H1 (cell line): ENCODE measurements at regions not wholly inside any gene's neighbourhood (a gene's known extent, or its start where the extent isn't known, plus 50 kb on each side); places are given as distances from the start of the nearest gene placed in this dataset.

Source experiments
- CTCF ChIA-PET: fragments of 300-600 bp; sonication (Branson Sonifier 250); formaldehyde crosslinking; loops from one replicate; lab custom pipeline; 2021; ENCODE audit not compliant: partially characterized antibody; lab: Charles Lee
- POLR2A ChIA-PET: fragments of 300-600 bp; sonication (Branson Sonifier 250); formaldehyde crosslinking; loops from one replicate; lab custom pipeline; 2021; ENCODE audit warnings: inconsistent platforms; ENCODE audit not compliant: partially characterized antibody; lab: Charles Lee
- DNase-seq, 2 experiments: peaks; one replicate each; pipeline versions ENCODE4 v3.0.0 to v3.0.0-alpha.2; 2010 to 2022; ENCODE audit warnings: low spot score in 2 of 2, low read depth in 1 of 2, mixed read lengths in 1 of 2
- FAIRE-seq: peaks from 2 replicates; lab custom pipeline; 2011; peaks lifted over from hg19 to GRCh38; lab: Jason Lieb, UNC
- H2AFZ ChIP-seq: 2 replicates; pipeline ENCODE4 v1.8.1; 2012; ENCODE audit warnings: low read length, inconsistent platforms
- H2AK5ac ChIP-seq: 2 replicates; pipeline ENCODE4 v1.6.1; 2013; ENCODE audit warnings: low read depth, low read length
- H2BK120ac ChIP-seq: replicated peaks from 2 replicates; pipeline ENCODE3; 2013; ENCODE audit warnings: low read depth, low read length, inconsistent platforms
- H2BK12ac ChIP-seq: 2 replicates; pipeline ENCODE4 v1.6.1; 2013; ENCODE audit warnings: low read depth, low read length
- H2BK15ac ChIP-seq: 2 replicates; pipeline ENCODE4 v1.6.1; 2013; ENCODE audit warnings: low read length
- H2BK20ac ChIP-seq: 2 replicates; pipeline ENCODE4 v1.6.1; 2013; ENCODE audit warnings: low read length
- H2BK5ac ChIP-seq: 2 replicates; pipeline ENCODE4 v1.6.1; 2013; ENCODE audit warnings: low read depth, low read length
- H3K14ac ChIP-seq: 2 replicates; pipeline ENCODE4 v1.6.1; 2013; ENCODE audit warnings: inconsistent platforms; ENCODE audit not compliant: insufficient read length
- H3K18ac ChIP-seq: 2 replicates; pipeline ENCODE4 v1.6.1; 2013; ENCODE audit warnings: low read length; ENCODE audit errors: extremely low read depth
- H3K23ac ChIP-seq: 2 replicates; pipeline ENCODE4 v1.6.1; 2013; ENCODE audit warnings: inconsistent platforms; ENCODE audit not compliant: insufficient read length
- H3K23me2 ChIP-seq: 2 replicates; pipeline ENCODE4 v1.6.1; 2013; ENCODE audit warnings: low read depth, low read length
- H3K27ac ChIP-seq: 2 replicates; pipeline ENCODE4 v1.6.1; 2011; ENCODE audit warnings: low read depth, low read length, inconsistent platforms
- H3K27me3 ChIP-seq, 4 experiments: replicated peaks in 1 of 4; 1 replicate in 1 of 4; 2 replicates in 3 of 4; pipeline versions ENCODE4 v1.6.1 to v1.8.1; 2011 to 2013; ENCODE audit warnings: low read length in 3 of 4, mild to moderate bottlenecking in 3 of 4, inconsistent platforms in 2 of 4, mixed read lengths in 2 of 4, moderate library complexity in 1 of 4; ENCODE audit not compliant: control insufficient read depth in 3 of 4, insufficient read depth in 3 of 4; ENCODE audit errors: extremely low read depth in 1 of 4
- H3K36me3 ChIP-seq, 4 experiments: 2 replicates each; pipeline versions ENCODE4 v1.6.1 to v1.8.1; 2011 to 2013; ENCODE audit warnings: mild to moderate bottlenecking in 4 of 4, low read length in 3 of 4, moderate library complexity in 2 of 4, control low read depth in 1 of 4, inconsistent platforms in 1 of 4; ENCODE audit not compliant: insufficient read depth in 4 of 4, control insufficient read depth in 2 of 4
- H3K4ac ChIP-seq: replicated peaks from 2 replicates; pipeline ENCODE3; 2013; ENCODE audit warnings: low read length, low read depth, mixed read lengths, inconsistent platforms; ENCODE audit not compliant: insufficient read length
- H3K4me1 ChIP-seq, 4 experiments: replicated peaks in 1 of 4; 1 replicate in 1 of 4; 2 replicates in 3 of 4; pipeline versions ENCODE4 v1.6.1 to v1.8.1; 2011 to 2013; ENCODE audit warnings: low read length in 3 of 4, inconsistent platforms in 2 of 4, mixed read lengths in 1 of 4; ENCODE audit not compliant: insufficient read depth in 4 of 4, control insufficient read depth in 3 of 4
- H3K4me2 ChIP-seq, 2 experiments: 2 replicates each; pipeline versions ENCODE4 v1.6.1 to v1.8.1; 2011 to 2013; ENCODE audit warnings: low read depth in 2 of 2, low read length in 2 of 2, control low read depth in 1 of 2, inconsistent platforms in 1 of 2, mild to moderate bottlenecking in 1 of 2; ENCODE audit not compliant: insufficient read depth in 1 of 2
- H3K4me3 ChIP-seq, 4 experiments: fragments of 200-600, 300-600 bp in 1 of 4; sonication (generic), shearing (Covaris generic), sonication (Bioruptor Twin) in 1 of 4; 2 replicates each; pipeline versions ENCODE4 v1.5.1 to v1.8.1; 2011 to 2016; ENCODE audit warnings: low read length in 4 of 4, low read depth in 3 of 4, control low read depth in 2 of 4, inconsistent platforms in 2 of 4, mild to moderate bottlenecking in 2 of 4, mixed read lengths in 1 of 4, moderate library complexity in 1 of 4; ENCODE audit not compliant: insufficient read depth in 2 of 4; ENCODE audit errors: extremely low read depth in 1 of 4
- H3K56ac ChIP-seq: replicated peaks from 2 replicates; pipeline ENCODE3; 2013; ENCODE audit warnings: low read depth, mild to moderate bottlenecking, mixed read lengths, low read length, inconsistent platforms; ENCODE audit not compliant: insufficient read length
- H3K79me1 ChIP-seq: 2 replicates; pipeline ENCODE4 v1.6.1; 2013; ENCODE audit warnings: low read depth, low read length, control low read depth
- H3K79me2 ChIP-seq, 2 experiments: 2 replicates each; pipeline versions ENCODE4 v1.6.1 to v1.8.1; 2012 to 2013; ENCODE audit warnings: low read length in 2 of 2, mild to moderate bottlenecking in 2 of 2, inconsistent platforms in 1 of 2; ENCODE audit not compliant: insufficient read depth in 2 of 2, control insufficient read depth in 1 of 2
- H3K9ac ChIP-seq, 4 experiments: replicated peaks in 1 of 4; 1 replicate in 1 of 4; 2 replicates in 3 of 4; pipeline versions ENCODE4 v1.6.1 to v1.8.1; 2011 to 2013; ENCODE audit warnings: low read depth in 3 of 4, low read length in 3 of 4, control low read depth in 2 of 4, mild to moderate bottlenecking in 2 of 4, moderate library complexity in 2 of 4, inconsistent platforms in 1 of 4; ENCODE audit errors: extremely low read depth in 1 of 4
- H3K9me3 ChIP-seq, 2 experiments: 2 replicates each; pipeline versions ENCODE4 v1.6.1 to v1.8.1; 2012 to 2013; ENCODE audit warnings: mild to moderate bottlenecking in 2 of 2, moderate library complexity in 2 of 2, control low read depth in 1 of 2, inconsistent platforms in 1 of 2, low read depth in 1 of 2, low read length in 1 of 2, mixed read lengths in 1 of 2; ENCODE audit not compliant: insufficient read depth in 2 of 2
- H4K20me1 ChIP-seq, 2 experiments: replicated peaks in 1 of 2; 2 replicates each; pipeline versions ENCODE3 to v1.8.1; 2011 to 2013; ENCODE audit warnings: inconsistent platforms in 2 of 2, low read length in 2 of 2, mild to moderate bottlenecking in 1 of 2; ENCODE audit not compliant: insufficient read depth in 2 of 2, control insufficient read depth in 1 of 2
- H4K5ac ChIP-seq: 2 replicates; pipeline ENCODE4 v1.6.1; 2013; ENCODE audit warnings: low read length, low read depth, mixed read lengths, inconsistent platforms; ENCODE audit not compliant: insufficient read length
- H4K8ac ChIP-seq: 2 replicates; pipeline ENCODE4 v1.8.0; 2013; ENCODE audit warnings: mild to moderate bottlenecking, moderate library complexity, low read length, inconsistent platforms; ENCODE audit not compliant: insufficient read depth; ENCODE audit errors: extremely low read depth
- H4K91ac ChIP-seq: replicated peaks from 2 replicates; pipeline ENCODE3; 2013; ENCODE audit warnings: low read length, mixed read lengths, inconsistent platforms; ENCODE audit not compliant: insufficient read length
- BRCA1 ChIP-seq: IDR thresholded peaks from 2 replicates; pipeline ENCODE4 v1.6.1; 2012; ENCODE audit warnings: low read depth, low read length, improper control_type of control experiment
- CBX5 ChIP-seq: fragments of 300-800, 300-1000 bp; sonication (generic); IDR thresholded peaks from 2 replicates; pipeline ENCODE4 v1.7.1; 2016; ENCODE audit warnings: antibody characterized with exemption, low read length, low read depth
- CHD2 ChIP-seq: IDR thresholded peaks from 2 replicates; pipeline ENCODE4 v1.6.1; 2012; ENCODE audit warnings: low read length, improper control_type of control experiment
- CREB1 ChIP-seq: IDR thresholded peaks from 2 replicates; pipeline ENCODE4 v1.6.1; 2012; ENCODE audit warnings: inconsistent platforms
- EP300 ChIP-seq, 2 experiments: IDR thresholded peaks; 1 replicate in 1 of 2; 2 replicates in 1 of 2; pipeline ENCODE4 v1.6.1; 2011 to 2012; ENCODE audit warnings: low read depth in 2 of 2, low read length in 2 of 2, mild to moderate bottlenecking in 2 of 2, borderline replicate concordance in 1 of 2, inconsistent platforms in 1 of 2, moderate library complexity in 1 of 2
- FOSL1 ChIP-seq: IDR thresholded peaks from 2 replicates; pipeline ENCODE4 v1.6.1; 2011; ENCODE audit warnings: mild to moderate bottlenecking, low read depth, low read length, moderate library complexity; ENCODE audit not compliant: insufficient read depth
- HDAC6 ChIP-seq: IDR thresholded peaks from one replicate; pipeline ENCODE4 v1.7.1; 2012; ENCODE audit warnings: low read depth, mild to moderate bottlenecking, inconsistent platforms, low read length, moderate library complexity
- KDM1A ChIP-seq: fragments of 200-600, 300-600 bp; sonication (generic); IDR thresholded peaks from 2 replicates; pipeline ENCODE4 v1.7.1; 2016; ENCODE audit warnings: mild to moderate bottlenecking, low read length, borderline replicate concordance
- POU5F1 ChIP-seq: IDR thresholded peaks from 2 replicates; pipeline ENCODE4 v1.6.1; 2011; ENCODE audit warnings: low read depth, mild to moderate bottlenecking, low read length, moderate library complexity
- RFX5 ChIP-seq: IDR thresholded peaks from 2 replicates; pipeline ENCODE4 v1.6.1; 2011; ENCODE audit warnings: low read depth, low read length, improper control_type of control experiment, borderline replicate concordance
- SP1 ChIP-seq: IDR thresholded peaks from 2 replicates; pipeline ENCODE4 v1.6.1; 2011; ENCODE audit warnings: low read depth, low read length
- TBP ChIP-seq: IDR thresholded peaks from 2 replicates; pipeline ENCODE4 v1.6.1; 2011; ENCODE audit warnings: low read depth, low read length, improper control_type of control experiment
- TEAD4 ChIP-seq: IDR thresholded peaks from 2 replicates; pipeline ENCODE4 v1.6.1; 2012; ENCODE audit warnings: low read depth, low read length, inconsistent platforms, mixed read lengths
- WGBS, 2 experiments: shearing (Covaris generic) in 1 of 2; methylation state at CpG; one replicate each; pipeline versions ENCODE4 v1.1.6 to v1.1.7; 2013 to 2015; ENCODE audit warnings: low lambda C conversion rate in 2 of 2, mixed read lengths in 2 of 2, inconsistent platforms in 1 of 2, low coverage in 1 of 2, missing lambda C conversion rate in 1 of 2; ENCODE audit not compliant: insufficient replicate concordance in 2 of 2, insufficient coverage in 1 of 2, insufficient read length in 1 of 2; ENCODE audit errors: extremely low coverage in 1 of 2, missing lambda C conversion rate in 1 of 2; 5-methylcytosine and 5-hydroxymethylcytosine counted together

- Histone ChIP-seq H3K27me3 (no peaks in the 10 kb centered on the region), H2BK20ac (no peak overlapping the region), H2AFZ (no peak overlapping the region), H3K4me1 (no peaks in the 10 kb centered on the region; a peak in 1 of 7 replicates), H3K27ac (no peak overlapping the region), H3K18ac (no peak overlapping the region), H3K23me2 (peaks cover 4% of the 10 kb centered on the region; the same call in 1 of the 2 replicates), H2AK5ac (no peak overlapping the region), H3K79me1 (no peaks in the 10 kb centered on the region), H3K4me2 (no peak overlapping the region), H4K20me1 (peaks cover 0 to 2% of the 10 kb centered on the region in 2 experiments), H3K4ac (no peak overlapping the region), H2BK120ac (no peak overlapping the region), H3K9ac (no peak overlapping the region), H3K9me3 (no peaks in the 10 kb centered on the region), H3K23ac (no peak overlapping the region), H3K56ac (no peak overlapping the region), H4K5ac (no peak overlapping the region), H2BK5ac (no peak overlapping the region), H3K4me3 (no peak overlapping the region), H2BK12ac (no peak overlapping the region), H4K91ac (no peak overlapping the region), H3K79me2 (no peaks in the 10 kb centered on the region), H3K36me3 (no peaks in the 10 kb centered on the region), H2BK15ac (no peak overlapping the region), H4K8ac (no peak overlapping the region), H3K14ac (no peak overlapping the region)
- DNase-seq: no peak
- no peak for FAIRE-seq
- 91% methylated on average over 29 of the region's 29 CpGs; no CpG with 5 or more reads in 1 of the 2 experiments for WGBS, 2 experiments
- TF ChIP-seq SP1 (no peak), CHD2 (no peak), POU5F1 (no peak), CBX5 (no peak), EP300 (IDR thresholded peaks at IDR 0.05; ENCODE audit: borderline replicate concordance in 1 of 2, low read depth in 2 of 2, low read length in 2 of 2) (no peak), TBP (no peak), FOSL1 (no peak), BRCA1 (no peak), RFX5 (no peak), HDAC6 (no peak), CREB1 (no peak), TEAD4 (no peak), KDM1A (no peak)
- ChIA-PET CTCF (interaction anchor here (1.0 kb wide), 2 partner anchors 10 to 94 kb away, joined by 3 read pairs; no protein-coding TSS in a partner anchor), POLR2A (no interaction called here)
Measured at GRCh38 chr6:167550941-167551627, 226.2 kb downstream of the TTLL2 start.
